HepG2 (cell line): ENCODE measurements at regions not wholly inside any gene's neighbourhood (a gene's known extent, or its start where the extent isn't known, plus 50 kb on each side); places are given as distances from the start of the nearest gene placed in this dataset.

Source experiments
- ATAC-seq: fragments of 200-7000 bp; cut with Tn5 transposase; 3 replicates; pipeline ENCODE4 v1.9.1; 2020; ENCODE audit warnings: mild to moderate bottlenecking, moderate library complexity
- BruUV-seq: library from RNA; stranded (reverse); fragments of 400-500 nt; replicated peaks from 2 replicates; lab custom pipeline; 2021; lab: Mats Ljungman, UMichigan
- CTCF ChIA-PET: fragments of 300-600 bp; formaldehyde crosslinking; extraction: SDS; loops from one replicate; lab custom pipeline; 2021; ENCODE audit warnings: low total read pairs, inconsistent platforms, low intra/inter-chr PET ratio; lab: Yijun Ruan, JAX
- POLR2A ChIA-PET: fragments of 350-600 bp; sonication (Branson Sonifier 250); formaldehyde crosslinking; loops from one replicate; lab custom pipeline; 2020; ENCODE audit warnings: antibody characterized with exemption, inconsistent platforms; lab: Yijun Ruan, JAX
- DNase-seq: peaks from one replicate; pipeline ENCODE4 v3.0.0-alpha.2; 2015; ENCODE audit warnings: low spot score
- FAIRE-seq: peaks from 3 replicates; lab custom pipeline; 2011; peaks lifted over from hg19 to GRCh38; lab: Jason Lieb, UNC
- H2AFZ ChIP-seq: one replicate; pipeline ENCODE4 v1.6.1; 2011; ENCODE audit warnings: low read length, inconsistent platforms
- H3K27ac ChIP-seq: fragments of 300-600 bp; 3 replicates; pipeline ENCODE4 v1.8.0; 2011; ENCODE audit warnings: mixed run types, mild to moderate bottlenecking, mixed read lengths, low read length, inconsistent platforms; ENCODE audit not compliant: insufficient read depth; ENCODE audit errors: extremely low read length
- H3K27me3 ChIP-seq, 2 experiments: fragments of 200-600 bp in 1 of 2; 2 replicates in 1 of 2; 3 replicates in 1 of 2; pipeline versions ENCODE4 v1.6.0 to v1.8.0; 2011; ENCODE audit warnings: low read length in 2 of 2, mild to moderate bottlenecking in 2 of 2, moderate library complexity in 2 of 2, inconsistent platforms in 1 of 2; ENCODE audit not compliant: insufficient read depth in 2 of 2, control insufficient read depth in 1 of 2
- H3K36me3 ChIP-seq, 2 experiments: fragments of 200-600 bp in 1 of 2; replicated peaks in 1 of 2; 2 replicates in 1 of 2; 3 replicates in 1 of 2; pipeline versions ENCODE4 v1.5.1 to v1.8.0; 2011; ENCODE audit warnings: low read length in 2 of 2, inconsistent platforms in 1 of 2; ENCODE audit not compliant: insufficient read depth in 2 of 2, control insufficient read depth in 1 of 2
- H3K4me1 ChIP-seq: 2 replicates; pipeline ENCODE4 v1.5.1; 2012; ENCODE audit warnings: low read length, inconsistent platforms; ENCODE audit not compliant: insufficient read depth
- H3K4me2 ChIP-seq: 2 replicates; pipeline ENCODE4 v1.6.0; 2011; ENCODE audit warnings: low read depth, low read length, inconsistent platforms
- H3K4me3 ChIP-seq, 3 experiments: fragments of 200-600 bp in 1 of 3; sonication (generic), shearing (Covaris generic) in 1 of 3; replicated peaks in 1 of 3; 2 replicates each; pipeline ENCODE4 v1.5.1; 2011 to 2016; ENCODE audit warnings: low read length in 3 of 3, inconsistent platforms in 2 of 3, low read depth in 2 of 3, mild to moderate bottlenecking in 2 of 3, control low read depth in 1 of 3, mixed read lengths in 1 of 3; ENCODE audit not compliant: insufficient read depth in 1 of 3
- H3K79me2 ChIP-seq: one replicate; pipeline ENCODE4 v1.6.1; 2011; ENCODE audit warnings: low read length, inconsistent platforms; ENCODE audit not compliant: insufficient read depth
- H3K9ac ChIP-seq: 2 replicates; pipeline ENCODE4 v1.6.0; 2011; ENCODE audit warnings: mild to moderate bottlenecking, low read depth, low read length, inconsistent platforms; ENCODE audit not compliant: insufficient read depth
- H3K9me3 ChIP-seq: 2 replicates; pipeline ENCODE4 v1.5.1; 2012; ENCODE audit warnings: mild to moderate bottlenecking, low read length
- H4K20me1 ChIP-seq: 2 replicates; pipeline ENCODE4 v1.6.0; 2011; ENCODE audit warnings: inconsistent platforms, mild to moderate bottlenecking, low read length, moderate library complexity; ENCODE audit not compliant: insufficient read depth
- ATM ChIP-seq: fragments of 450-650 bp; IDR thresholded peaks from 2 replicates; pipeline ENCODE4 v1.7.1; 2017; ENCODE audit warnings: mild to moderate bottlenecking, borderline replicate concordance
- CHCHD3 ChIP-seq: sonication (generic); formaldehyde crosslinking; IDR thresholded peaks from 2 replicates; pipeline ENCODE4 v1.8.0; 2022; ENCODE audit warnings: mild to moderate bottlenecking, missing genetic modification reagents, moderate library complexity
- FOXC1 ChIP-seq: sonication (generic); formaldehyde crosslinking; IDR thresholded peaks from 2 replicates; pipeline ENCODE4 v1.8.0; 2022; ENCODE audit warnings: mild to moderate bottlenecking, missing genetic modification reagents, borderline replicate concordance
- HOXA9 ChIP-seq: sonication (generic); formaldehyde crosslinking; IDR thresholded peaks from 2 replicates; pipeline ENCODE4 v1.8.1; 2022; ENCODE audit warnings: missing genetic modification reagents, mild to moderate bottlenecking, moderate library complexity, borderline replicate concordance
- PAWR ChIP-seq: sonication (generic); formaldehyde crosslinking; IDR thresholded peaks from 2 replicates; pipeline ENCODE4 v1.4.0; 2020; ENCODE audit warnings: missing genetic modification reagents, mild to moderate bottlenecking, borderline replicate concordance
- ZBTB1 ChIP-seq: sonication (generic); formaldehyde crosslinking; IDR thresholded peaks from 2 replicates; pipeline ENCODE4 v1.4.0; 2020; ENCODE audit warnings: missing genetic modification reagents, borderline replicate concordance
- ZNF260 ChIP-seq: sonication (generic); formaldehyde crosslinking; IDR thresholded peaks from 2 replicates; pipeline ENCODE4 v1.4.0; 2020; ENCODE audit warnings: missing genetic modification reagents, low read depth, mild to moderate bottlenecking, borderline replicate concordance
- ZNF430 ChIP-seq: sonication (generic); formaldehyde crosslinking; IDR thresholded peaks from 2 replicates; pipeline ENCODE4 v1.9.0; 2021; ENCODE audit warnings: mild to moderate bottlenecking, missing genetic modification reagents
- ZNF460 ChIP-seq: sonication (generic); formaldehyde crosslinking; IDR thresholded peaks from 2 replicates; pipeline ENCODE4 v1.5.1; 2020; ENCODE audit warnings: missing genetic modification reagents, mild to moderate bottlenecking, borderline replicate concordance
- ZNF598 ChIP-seq: sonication (generic); formaldehyde crosslinking; IDR thresholded peaks from 2 replicates; pipeline ENCODE4 v1.5.1; 2020; ENCODE audit warnings: mild to moderate bottlenecking, missing genetic modification reagents, borderline replicate concordance
- ZNF660 ChIP-seq: sonication (generic); formaldehyde crosslinking; IDR thresholded peaks from 2 replicates; pipeline ENCODE4 v1.5.1; 2020; ENCODE audit warnings: mild to moderate bottlenecking, low read depth, missing genetic modification reagents, borderline replicate concordance
- whole genome bisulfite sequencing: methylation state at CpG from one replicate; pipeline ENCODE4 v1.1.6; 2017; ENCODE audit warnings: low lambda C conversion rate; 5-methylcytosine and 5-hydroxymethylcytosine counted together
- in situ Hi-C: cut with HindIII; loops from 2 replicates; pipeline ENCODE4 v1.10.0; 2017; ENCODE audit warnings: low pct_unique_long_range_greater_than_20kb; ENCODE audit not compliant: extremely low pct_ligation_motif_present
- intact Hi-C: fragments of 100-400 bp; cut with micrococcal nuclease; formaldehyde crosslinking; loops from one replicate; pipeline ENCODE4 v1.10.0; 2022; ENCODE audit not compliant: unreplicated experiment
- TF ChIP-seq, protein P1 (sequence below), 2 experiments: sonication (generic) in 1 of 2; formaldehyde crosslinking in 1 of 2; IDR thresholded peaks; 2 replicates each; pipeline versions ENCODE4 v1.4.0 to v1.6.1; 2016 to 2020; ENCODE audit warnings: borderline replicate concordance in 1 of 2, low read depth in 1 of 2, mild to moderate bottlenecking in 1 of 2, missing genetic modification reagents in 1 of 2

DNA sequence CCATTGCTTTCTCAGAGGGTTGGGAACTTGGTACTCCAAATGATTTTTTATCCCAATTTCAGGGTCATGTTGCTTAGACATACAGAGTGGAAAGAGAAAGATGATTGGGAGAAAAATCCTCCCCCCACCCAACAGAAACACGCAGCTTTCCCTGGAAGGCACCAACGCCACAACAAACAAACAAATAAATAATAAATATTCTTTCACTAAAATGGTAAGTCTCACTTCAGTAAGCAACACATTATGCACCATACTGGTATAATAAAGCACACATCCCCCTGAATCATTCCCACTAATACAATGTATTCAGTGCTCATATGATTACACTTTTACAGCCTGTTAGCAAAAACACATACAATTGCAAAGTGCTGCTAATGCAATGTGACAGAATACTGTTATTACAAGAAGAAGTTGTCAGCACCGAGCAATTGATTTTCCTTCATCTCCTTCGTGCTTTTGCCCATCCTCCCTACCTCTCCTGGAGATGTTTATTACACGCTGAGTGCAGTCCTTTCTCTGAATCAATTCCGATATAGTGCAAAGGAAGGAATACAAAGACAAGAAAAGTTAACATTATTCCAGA is 359.9 kb downstream of the TXNL1 start:
- FAIRE-seq = no peak
- POLR2A ChIA-PET = no interaction called here
- H3K4me3 ChIP-seq = no peak overlapping the region
- TF ChIP-seq, protein P1, sequence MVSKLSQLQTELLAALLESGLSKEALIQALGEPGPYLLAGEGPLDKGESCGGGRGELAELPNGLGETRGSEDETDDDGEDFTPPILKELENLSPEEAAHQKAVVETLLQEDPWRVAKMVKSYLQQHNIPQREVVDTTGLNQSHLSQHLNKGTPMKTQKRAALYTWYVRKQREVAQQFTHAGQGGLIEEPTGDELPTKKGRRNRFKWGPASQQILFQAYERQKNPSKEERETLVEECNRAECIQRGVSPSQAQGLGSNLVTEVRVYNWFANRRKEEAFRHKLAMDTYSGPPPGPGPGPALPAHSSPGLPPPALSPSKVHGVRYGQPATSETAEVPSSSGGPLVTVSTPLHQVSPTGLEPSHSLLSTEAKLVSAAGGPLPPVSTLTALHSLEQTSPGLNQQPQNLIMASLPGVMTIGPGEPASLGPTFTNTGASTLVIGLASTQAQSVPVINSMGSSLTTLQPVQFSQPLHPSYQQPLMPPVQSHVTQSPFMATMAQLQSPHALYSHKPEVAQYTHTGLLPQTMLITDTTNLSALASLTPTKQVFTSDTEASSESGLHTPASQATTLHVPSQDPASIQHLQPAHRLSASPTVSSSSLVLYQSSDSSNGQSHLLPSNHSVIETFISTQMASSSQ (IDR thresholded peaks at IDR 0.05; ENCODE audit: low read depth) = no peak
- TF ChIP-seq, protein P1 (CRISPR knock-in tag; IDR thresholded peaks at IDR 0.05; ENCODE audit: borderline replicate concordance) = no peak
- TF ChIP-seq ZNF430 (CRISPR knock-in tag) (no peak), ZBTB1 (CRISPR knock-in tag) (no peak), ZNF460 (CRISPR knock-in tag) (no peak), HOXA9 (CRISPR knock-in tag) (no peak), PAWR (CRISPR knock-in tag) (no peak), ZNF260 (no peak), FOXC1 (CRISPR knock-in tag) (no peak), CHCHD3 (CRISPR knock-in tag) (no peak), ZNF660 (CRISPR knock-in tag) (no peak), ZNF598 (no peak), ATM (no peak)
- TF ChIP-seq, all 625 proteins: peak for 0
- no peaks in the 10 kb centered on the region for H4K20me1 ChIP-seq
- BruUV-seq = no TSS peak
- no peak overlapping the region for H3K9ac ChIP-seq
- H3K4me1 ChIP-seq = no peaks in the 10 kb centered on the region
- no peak for DNase-seq
- H3K27me3 ChIP-seq = no peaks in the 10 kb centered on the region
- H2AFZ ChIP-seq = no peak overlapping the region
- in situ Hi-C loops = no loop called here
- intact Hi-C loops = no loop called here
- H3K36me3 ChIP-seq = no peaks in the 10 kb centered on the region
- no peak overlapping the region for H3K27ac ChIP-seq
- H3K9me3 ChIP-seq = no peaks in the 10 kb centered on the region; the same call in 1 of the 2 replicates
- CTCF ChIA-PET = no interaction called here
- H3K79me2 ChIP-seq = no peaks in the 10 kb centered on the region
- H3K4me2 ChIP-seq = no peak overlapping the region
- 0% methylated on average over 6 of the region's 6 CpGs for WGBS
- no peak for ATAC-seq
